H9 (cell line): ENCODE measurements at regions not wholly inside any gene's neighbourhood (a gene's known extent, or its start where the extent isn't known, plus 50 kb on each side); places are given as distances from the start of the nearest gene placed in this dataset.

Experiments
- DNase-seq: peaks from one replicate; pipeline ENCODE4 v3.0.0-alpha.2; 2017
- H2AFZ ChIP-seq: one replicate; pipeline ENCODE4 v1.6.1; 2013; ENCODE audit warnings: mild to moderate bottlenecking, low read length, control low read depth, moderate library complexity
- H2AK5ac ChIP-seq: 2 replicates; pipeline ENCODE4 v1.6.1; 2013; ENCODE audit warnings: low read length, control low read depth, mixed read lengths; ENCODE audit not compliant: insufficient read length
- H2BK120ac ChIP-seq: one replicate; pipeline ENCODE4 v1.6.1; 2013; ENCODE audit warnings: low read depth, mild to moderate bottlenecking, low read length, control low read depth, inconsistent platforms; ENCODE audit not compliant: poor library complexity, severe bottlenecking
- H2BK12ac ChIP-seq: 2 replicates; pipeline ENCODE4 v1.6.1; 2013; ENCODE audit warnings: low read length, control low read depth, mixed read lengths, low read depth; ENCODE audit not compliant: insufficient read length
- H2BK15ac ChIP-seq: 2 replicates; pipeline ENCODE4 v1.6.1; 2013; ENCODE audit warnings: low read depth, low read length, control low read depth
- H2BK20ac ChIP-seq: one replicate; pipeline ENCODE4 v1.6.1; 2013; ENCODE audit warnings: low read depth, mild to moderate bottlenecking, low read length, control low read depth, inconsistent platforms; ENCODE audit not compliant: poor library complexity, severe bottlenecking
- H2BK5ac ChIP-seq: 2 replicates; pipeline ENCODE4 v1.6.1; 2013; ENCODE audit warnings: low read length, control low read depth, mixed read lengths; ENCODE audit not compliant: insufficient read length
- H3K14ac ChIP-seq: 2 replicates; pipeline ENCODE4 v1.6.1; 2013; ENCODE audit warnings: low read length, control low read depth; ENCODE audit not compliant: insufficient read depth
- H3K18ac ChIP-seq: 2 replicates; pipeline ENCODE4 v1.6.1; 2013; ENCODE audit warnings: low read depth, mild to moderate bottlenecking, mixed read lengths, low read length, control low read depth; ENCODE audit not compliant: insufficient read length
- H3K23ac ChIP-seq: 2 replicates; pipeline ENCODE4 v1.6.1; 2013; ENCODE audit warnings: low read length, control low read depth, mixed read lengths, low read depth; ENCODE audit not compliant: insufficient read length
- H3K23me2 ChIP-seq: 2 replicates; pipeline ENCODE4 v1.6.1; 2013; ENCODE audit warnings: low read depth, mild to moderate bottlenecking, mixed read lengths, low read length, control low read depth; ENCODE audit not compliant: insufficient read length, poor library complexity, severe bottlenecking
- H3K27ac ChIP-seq: 2 replicates; pipeline ENCODE4 v1.5.1; 2013; ENCODE audit warnings: low read length, control low read depth, mixed read lengths, low read depth; ENCODE audit not compliant: insufficient read length
- H3K27me3 ChIP-seq: 2 replicates; pipeline ENCODE4 v1.6.1; 2013; ENCODE audit warnings: low read length, control low read depth, inconsistent platforms; ENCODE audit not compliant: insufficient read depth
- H3K4ac ChIP-seq: 2 replicates; pipeline ENCODE4 v1.6.1; 2013; ENCODE audit warnings: low read depth, mild to moderate bottlenecking, control low read depth, inconsistent platforms, low read length, moderate library complexity
- H3K4me1 ChIP-seq: 2 replicates; pipeline ENCODE4 v1.6.1; 2013; ENCODE audit warnings: low read length, control low read depth, inconsistent platforms; ENCODE audit not compliant: insufficient read depth
- H3K4me2 ChIP-seq: 2 replicates; pipeline ENCODE4 v1.6.1; 2013; ENCODE audit warnings: low read length, control low read depth, mixed read lengths; ENCODE audit not compliant: insufficient read length, insufficient read depth
- H3K56ac ChIP-seq: 2 replicates; pipeline ENCODE4 v1.6.1; 2013; ENCODE audit warnings: low read depth, mild to moderate bottlenecking, mixed read lengths, low read length, control low read depth; ENCODE audit not compliant: insufficient read length
- H3K79me1 ChIP-seq: 2 replicates; pipeline ENCODE4 v1.6.1; 2013; ENCODE audit warnings: low read depth, mild to moderate bottlenecking, moderate library complexity, low read length, control low read depth, inconsistent platforms; ENCODE audit not compliant: insufficient read depth, poor library complexity, severe bottlenecking
- H3K79me2 ChIP-seq: 2 replicates; pipeline ENCODE4 v1.6.1; 2013; ENCODE audit warnings: low read length, control low read depth, inconsistent platforms; ENCODE audit not compliant: insufficient read depth
- H3K9ac ChIP-seq: 2 replicates; pipeline ENCODE4 v1.6.1; 2013; ENCODE audit warnings: low read length, control low read depth, mixed read lengths; ENCODE audit not compliant: insufficient read length; ENCODE audit errors: extremely low read depth
- H3K9me3 ChIP-seq: one replicate; pipeline ENCODE4 v1.6.1; 2013; ENCODE audit warnings: low read depth, low read length, inconsistent platforms; ENCODE audit not compliant: control insufficient read depth
- H3T11ph ChIP-seq: one replicate; pipeline ENCODE4 v1.6.1; 2013; ENCODE audit warnings: mild to moderate bottlenecking, low read length, control low read depth, inconsistent platforms
- H4K20me1 ChIP-seq: one replicate; pipeline ENCODE4 v1.6.1; 2013; ENCODE audit not compliant: control insufficient read depth, insufficient read length, insufficient read depth
- H4K5ac ChIP-seq: 2 replicates; pipeline ENCODE4 v1.6.1; 2013; ENCODE audit warnings: low read depth, mild to moderate bottlenecking, mixed read lengths, low read length, control low read depth; ENCODE audit not compliant: insufficient read length
- H4K8ac ChIP-seq: replicated peaks from 2 replicates; pipeline ENCODE4 v1.6.1; 2013; ENCODE audit warnings: low read length, control low read depth, mixed read lengths, low read depth; ENCODE audit not compliant: insufficient read length
- H4K91ac ChIP-seq: 2 replicates; pipeline ENCODE4 v1.6.1; 2013; ENCODE audit warnings: low read depth, mild to moderate bottlenecking, moderate library complexity, mixed read lengths, low read length, control low read depth; ENCODE audit not compliant: insufficient read length
- H3K27ac Mint-ChIP-seq, 3 experiments: 2 replicates in 2 of 3; 3 replicates in 1 of 3; pipeline ENCODE4 v1.8.0; 2020 to 2021; ENCODE audit warnings: mixed read lengths in 3 of 3, mild to moderate bottlenecking in 1 of 3, moderate library complexity in 1 of 3
- H3K27me3 Mint-ChIP-seq: 2 replicates; pipeline ENCODE4 v1.8.0; 2021; ENCODE audit warnings: low read depth, mild to moderate bottlenecking, moderate library complexity, mixed read lengths
- H3K36me3 Mint-ChIP-seq, 3 experiments: 2 replicates in 2 of 3; 3 replicates in 1 of 3; pipeline ENCODE4 v1.8.0; 2020 to 2021; ENCODE audit warnings: low read depth in 3 of 3, mixed read lengths in 3 of 3; ENCODE audit not compliant: insufficient read depth in 1 of 3
- H3K4me1 Mint-ChIP-seq, 2 experiments: 2 replicates each; pipeline ENCODE4 v1.8.0; 2020; ENCODE audit warnings: mixed read lengths in 2 of 2
- H3K4me3 Mint-ChIP-seq, 2 experiments: 2 replicates in 1 of 2; 3 replicates in 1 of 2; pipeline ENCODE4 v1.8.0; 2020 to 2021; ENCODE audit warnings: mild to moderate bottlenecking in 2 of 2, mixed read lengths in 2 of 2, moderate library complexity in 1 of 2
- H3K9me3 Mint-ChIP-seq, 2 experiments: 2 replicates in 1 of 2; 3 replicates in 1 of 2; pipeline ENCODE4 v1.8.0; 2020; ENCODE audit warnings: mild to moderate bottlenecking in 2 of 2, mixed read lengths in 2 of 2, moderate library complexity in 1 of 2
- CTCF ChIP-seq: fragments of 200-600 bp; sonication (generic); conservative IDR thresholded peaks from 3 replicates; pipeline ENCODE4 v1.8.0; 2021; ENCODE audit warnings: antibody characterized with exemption, mild to moderate bottlenecking
- WGBS: extraction: QIAGEN DNeasy Blood & Tissue Kit; methylation state at CpG from one replicate; pipeline ENCODE4 v1.1.7; 2013; ENCODE audit warnings: missing lambda C conversion rate, low lambda C conversion rate, mixed read lengths; ENCODE audit not compliant: insufficient read length; ENCODE audit errors: extremely low coverage; 5-methylcytosine and 5-hydroxymethylcytosine counted together

GRCh38 chr1:88056881-88057280 is 627.2 kb upstream of the PKN2 start:
- H3K4ac ChIP-seq = no peak overlapping the region
- no peak overlapping the region for H3K9ac ChIP-seq
- no CpG with 5 or more reads among the region's 3 CpGs for WGBS
- H2AK5ac ChIP-seq = no peak overlapping the region
- H3K27me3 ChIP-seq = no peaks in the 10 kb centered on the region
- Mint-ChIP-seq H3K9me3 (no peaks in the 10 kb centered on the region), H3K27ac (no peak overlapping the region), H3K4me1 (no peaks in the 10 kb centered on the region; a peak in 1 of 4 replicates), H3K36me3 (no peaks in the 10 kb centered on the region; a peak in 1 of 7 replicates), H3K27me3 (no peaks in the 10 kb centered on the region), H3K4me3 (no peak overlapping the region)
- no peak overlapping the region for H2BK5ac ChIP-seq
- H2BK12ac ChIP-seq = no peak overlapping the region
- H3K23me2 ChIP-seq = no peaks in the 10 kb centered on the region
- no peak overlapping the region for H3K56ac ChIP-seq
- no peak overlapping the region for H4K5ac ChIP-seq
- no peaks in the 10 kb centered on the region for H4K20me1 ChIP-seq
- no peak overlapping the region for H3K23ac ChIP-seq
- H3K9me3 ChIP-seq = no peaks in the 10 kb centered on the region
- no peak overlapping the region for H3K27ac ChIP-seq
- no peaks in the 10 kb centered on the region for H3K79me1 ChIP-seq
- H3T11ph ChIP-seq = no peak overlapping the region
- no peak overlapping the region for H4K91ac ChIP-seq
- H2BK20ac ChIP-seq = no peak overlapping the region
- no peak overlapping the region for H3K4me2 ChIP-seq
- no peak overlapping the region for H2BK15ac ChIP-seq
- no peak for TF ChIP-seq CTCF
- H3K14ac ChIP-seq = no peak overlapping the region
- DNase-seq = no peak
- H2BK120ac ChIP-seq = no peak overlapping the region
- no peaks in the 10 kb centered on the region for H3K79me2 ChIP-seq
- H2AFZ ChIP-seq = no peak overlapping the region
- no peak overlapping the region for H3K18ac ChIP-seq
- H3K4me1 ChIP-seq = no peaks in the 10 kb centered on the region
- H4K8ac ChIP-seq = no peak overlapping the region
